IMR-90 (cell line): ENCODE measurements at regions not wholly inside any gene's neighbourhood (a gene's known extent, or its start where the extent isn't known, plus 50 kb on each side); places are given as distances from the start of the nearest gene placed in this dataset.

Source experiments
- CTCF ChIP-seq: conservative IDR thresholded peaks from 2 replicates; pipeline ENCODE4 v1.5.1; 2012; ENCODE audit warnings: mild to moderate bottlenecking, low read depth, low read length, improper control_type of control experiment
- ELK1 ChIP-seq: fragments of 150-350 bp; IDR thresholded peaks from 2 replicates; pipeline ENCODE4 v1.6.1; 2016; ENCODE audit warnings: low read depth, mild to moderate bottlenecking, low read length, moderate library complexity, borderline replicate concordance
- MAZ ChIP-seq: IDR thresholded peaks from 2 replicates; pipeline ENCODE4 v1.6.1; 2012; ENCODE audit warnings: low read depth, mild to moderate bottlenecking, low read length, improper control_type of control experiment, moderate library complexity, borderline replicate concordance
- MXI1 ChIP-seq: IDR thresholded peaks from 2 replicates; pipeline ENCODE4 v1.6.1; 2012; ENCODE audit warnings: low read depth, mild to moderate bottlenecking, low read length, moderate library complexity, borderline replicate concordance
- POLR2A ChIP-seq: IDR thresholded peaks from 2 replicates; pipeline ENCODE4 v1.6.1; 2012; ENCODE audit warnings: mild to moderate bottlenecking, low read depth, low read length
- RAD21 ChIP-seq: IDR thresholded peaks from 2 replicates; pipeline ENCODE4 v1.6.1; 2012; ENCODE audit warnings: low read length, improper control_type of control experiment
- RCOR1 ChIP-seq: IDR thresholded peaks from 2 replicates; pipeline ENCODE4 v1.6.1; 2012; ENCODE audit warnings: mild to moderate bottlenecking, low read length, improper control_type of control experiment; ENCODE audit not compliant: insufficient replicate concordance
- USF2 ChIP-seq: fragments of 150-350 bp; IDR thresholded peaks from 2 replicates; pipeline ENCODE4 v1.6.1; 2017; ENCODE audit warnings: mild to moderate bottlenecking, antibody characterized with exemption, low read length, low read depth

GRCh38 chr9:16133032-16133431 is 580.2 kb downstream of the CCDC171 start:
- no peak for TF ChIP-seq CTCF
- TF ChIP-seq RCOR1, result no peak
- no peak for TF ChIP-seq POLR2A
- TF ChIP-seq ELK1, result no peak
- no peak for TF ChIP-seq MAZ
- no peak for TF ChIP-seq RAD21
- no peak for TF ChIP-seq MXI1
- no peak for TF ChIP-seq USF2
